GM21737 (cell line): ENCODE measurements at regions not wholly inside any gene's neighbourhood (a gene's known extent, or its start where the extent isn't known, plus 50 kb on each side); places are given as distances from the start of the nearest gene placed in this dataset.
"Not testable (repeated sequence)": the region's sequence is repeated elsewhere in the genome, so short reads cannot be mapped to it uniquely, and the experiment has no call there.

ENCODE experiments used
- ATAC-seq: cut with Tn5 transposase; IDR thresholded peaks from one replicate; pipeline ENCODE4 v1.9.1; 2021; ENCODE audit warnings: mild to moderate bottlenecking, moderate library complexity; ENCODE audit not compliant: unreplicated experiment

DNA sequence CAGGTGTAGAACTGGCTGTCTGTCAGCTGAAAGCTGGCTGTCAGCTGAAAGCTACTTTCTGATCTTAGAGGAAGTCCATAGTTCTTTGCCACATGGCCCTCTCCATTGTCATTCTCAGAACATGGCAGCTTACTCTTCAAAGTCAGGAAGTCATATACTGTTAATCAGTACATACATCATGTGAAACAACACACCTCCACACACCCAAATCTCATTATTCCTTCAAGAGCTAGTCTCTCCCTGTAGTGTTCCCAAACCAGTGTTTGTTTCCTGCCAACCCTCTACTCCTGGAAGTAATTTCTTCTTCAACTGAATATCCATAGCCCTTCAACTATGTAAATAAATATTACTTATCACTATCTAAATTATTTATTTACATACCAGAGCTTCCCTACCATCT lies 58.9 kb downstream of the OR5AK2 start:
- ATAC-seq: no peak

DNA sequence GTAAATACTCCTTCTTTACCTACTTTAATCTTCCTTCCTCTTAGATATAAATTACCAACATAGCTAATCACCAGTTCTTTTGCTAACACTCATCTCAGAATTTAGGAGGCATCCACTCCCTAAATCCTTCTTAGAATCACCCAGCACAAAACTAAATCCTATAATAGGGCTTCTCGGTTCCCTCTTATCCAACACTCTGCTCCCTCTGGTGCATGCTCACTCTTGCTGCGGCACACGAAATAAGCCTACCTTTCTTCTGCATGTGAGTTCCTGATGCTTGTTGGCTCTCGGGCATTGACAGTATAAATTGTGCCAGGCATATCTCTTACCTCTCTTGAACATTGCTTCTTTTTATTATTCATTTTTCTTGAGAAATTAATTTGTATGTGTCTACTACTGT lies 61.0 kb downstream of the OR5AK2 start:
- no peak for ATAC-seq

DNA sequence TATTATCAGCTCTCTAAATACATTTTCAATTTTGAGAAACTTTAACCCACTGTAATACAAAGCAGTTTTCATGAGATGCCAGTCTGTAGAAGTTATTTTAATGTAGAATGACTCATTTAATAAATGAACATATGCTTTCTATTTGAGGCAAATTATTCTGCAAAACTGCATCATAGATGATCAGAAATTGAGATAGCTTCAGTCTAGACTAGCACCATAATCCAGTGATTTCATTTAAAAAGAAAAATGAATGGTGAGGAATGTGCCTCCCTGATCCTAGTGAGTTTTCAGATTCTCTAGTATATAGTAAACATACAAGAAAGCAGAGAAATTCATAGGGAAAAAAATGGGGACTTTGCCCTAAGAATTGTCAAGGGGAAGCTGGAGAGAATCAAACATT lies 66.1 kb downstream of the OR5AK2 start:
- ATAC-seq: no peak

DNA sequence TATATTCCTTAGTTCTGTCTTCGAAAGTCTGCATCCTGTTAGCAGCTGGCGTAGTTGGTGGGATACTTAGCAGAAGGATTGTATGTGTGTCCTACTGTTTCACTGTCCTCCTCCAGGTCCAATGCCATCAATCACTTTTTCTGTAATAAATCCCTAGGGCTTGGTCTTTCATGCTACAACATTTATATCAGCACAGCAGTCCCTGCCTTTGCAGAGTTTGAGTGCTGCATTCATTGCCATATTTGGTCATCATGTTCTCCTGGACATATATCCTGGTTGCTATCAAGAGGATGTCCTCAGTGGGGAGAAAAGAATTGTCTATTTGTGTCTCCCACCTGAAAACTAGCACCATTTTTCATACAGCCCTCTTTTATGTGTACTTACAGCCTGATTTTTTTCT lies 67.0 kb downstream of the OR5AK2 start:
- no peak for ATAC-seq

DNA sequence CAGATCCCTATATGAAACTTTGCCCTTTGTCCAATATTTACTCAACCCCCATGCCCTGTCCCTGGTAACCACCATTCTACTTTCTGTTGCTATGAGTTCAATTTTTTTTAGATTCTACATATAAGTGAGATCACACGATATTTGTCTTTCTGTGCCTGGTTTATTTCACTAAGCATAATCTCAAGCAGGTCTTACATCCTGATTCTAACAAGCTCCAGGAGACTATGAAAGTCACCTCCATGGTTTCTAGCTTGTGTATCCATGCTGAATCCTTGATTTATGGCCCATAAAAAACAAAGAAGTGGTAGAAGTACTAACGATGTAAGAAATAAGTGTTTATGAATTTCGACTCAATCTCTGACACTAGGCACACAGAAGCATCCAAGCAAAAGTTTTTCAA lies 68.0 kb downstream of the OR5AK2 start:
- no peak for ATAC-seq

DNA sequence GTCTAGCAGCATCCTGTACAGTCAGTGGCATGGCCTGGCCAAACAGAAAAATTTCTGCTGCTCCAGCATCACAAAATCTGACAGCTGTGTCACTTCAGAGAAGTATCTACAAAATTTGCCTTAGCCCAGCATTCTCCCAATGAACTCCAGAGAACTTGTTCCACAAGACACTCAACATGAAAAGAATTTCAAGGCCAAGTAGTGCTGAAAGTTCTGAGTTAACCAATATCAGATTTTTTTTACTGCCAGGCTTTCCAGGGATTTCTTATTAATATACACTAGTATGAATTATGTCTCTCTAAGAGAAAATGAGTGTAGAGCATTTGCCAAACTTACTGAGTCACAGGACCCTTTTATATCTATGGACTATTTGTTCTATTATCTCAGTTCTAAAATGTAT lies 68.8 kb downstream of the OR5AK2 start:
- no peak for ATAC-seq

DNA sequence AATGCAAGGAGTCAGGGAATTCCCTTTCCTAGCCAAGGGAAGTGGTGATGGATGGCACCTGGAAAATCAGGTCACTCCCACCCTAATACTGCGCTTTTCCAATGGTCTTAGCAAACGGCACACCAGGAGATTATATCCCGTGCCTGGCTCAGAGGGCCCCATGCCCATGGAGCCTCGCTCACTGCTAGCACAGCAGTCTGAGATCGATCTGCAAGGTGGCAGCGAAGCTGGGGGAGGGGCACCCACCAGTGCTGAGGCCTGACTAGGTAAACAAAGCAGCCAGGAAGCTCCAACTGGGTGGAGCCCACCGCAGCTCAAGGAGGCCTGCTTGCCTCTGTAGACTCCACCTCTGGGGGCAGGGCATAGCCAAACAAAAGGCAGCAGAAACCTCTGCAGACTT lies 74.2 kb downstream of the OR5AK2 start:
- not testable (repeated sequence) for ATAC-seq

DNA sequence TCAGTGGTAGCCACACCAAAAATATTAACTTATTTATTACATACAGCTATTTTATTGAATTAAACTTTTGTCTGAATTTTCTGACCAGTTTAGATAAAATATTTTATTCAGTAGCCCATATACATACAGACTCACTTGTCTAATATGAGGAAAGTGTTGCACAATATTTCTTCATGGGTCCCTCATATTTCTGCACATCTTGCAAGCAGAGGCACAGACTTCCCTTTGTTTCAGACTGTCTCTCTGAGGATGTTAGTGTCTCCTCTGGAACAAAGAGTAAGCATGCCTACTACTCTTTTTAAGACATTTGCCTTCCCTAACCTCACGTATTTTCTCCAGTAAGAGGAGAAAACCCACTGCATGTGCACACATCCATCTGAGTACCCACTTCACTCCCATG lies 81.2 kb downstream of the OR5AK2 start:
- ATAC-seq: no peak

DNA sequence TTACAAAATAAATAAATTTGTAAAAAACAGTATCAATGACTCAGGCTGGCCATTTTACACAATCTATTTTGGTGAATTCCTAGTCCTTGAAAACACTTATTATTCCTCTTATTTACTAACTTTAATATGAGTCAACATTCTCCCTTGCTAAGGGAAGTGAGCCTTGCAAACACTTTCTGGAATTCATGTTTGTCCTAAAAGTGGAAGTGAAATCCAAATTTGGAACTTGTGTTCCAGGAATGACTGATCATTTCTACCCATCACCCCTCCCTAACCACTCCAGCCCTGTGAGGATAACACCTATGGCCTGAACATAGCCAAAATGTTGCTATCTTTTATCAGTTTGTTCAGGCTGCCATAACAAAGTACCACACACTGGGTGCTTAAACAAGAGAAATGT lies 83.1 kb downstream of the OR5AK2 start:
- ATAC-seq: no peak

DNA sequence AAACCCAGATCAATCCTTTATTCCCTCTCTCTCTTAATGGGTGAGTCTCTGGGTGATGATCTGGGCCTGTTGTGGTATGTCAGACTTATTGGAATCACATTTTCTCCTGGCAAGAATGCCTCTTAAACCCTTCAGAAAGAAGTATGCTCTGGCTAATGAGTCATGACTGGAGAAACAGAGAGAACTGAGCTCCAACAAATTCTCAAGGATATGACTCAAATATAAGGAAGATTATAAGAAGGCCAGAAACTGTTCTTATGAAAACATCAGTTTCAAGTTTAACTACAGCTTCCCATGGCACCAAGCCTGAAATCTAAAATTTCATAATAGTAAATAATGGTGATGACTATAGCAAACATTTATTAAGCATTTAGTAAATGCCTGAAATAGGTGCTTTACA lies 83.9 kb downstream of the OR5AK2 start:
- ATAC-seq: no peak

DNA sequence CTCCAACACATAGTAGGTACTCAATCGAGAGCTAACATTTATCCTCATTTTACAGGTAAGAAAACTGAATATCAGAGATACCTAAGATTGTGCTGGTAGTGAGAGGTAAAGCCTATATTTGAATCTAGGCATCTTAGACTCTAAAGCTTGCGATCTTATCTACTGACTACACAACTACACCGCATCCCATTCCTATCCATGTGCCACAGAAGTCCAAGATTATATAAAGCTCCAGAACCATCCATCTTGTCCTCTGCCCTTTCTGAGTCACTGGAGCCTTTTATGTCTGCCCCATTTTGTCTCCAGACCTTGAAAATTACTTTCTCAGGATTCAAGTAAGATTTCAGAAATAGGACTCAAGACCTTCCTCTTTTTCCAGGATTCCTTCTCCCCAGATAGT lies 84.4 kb downstream of the OR5AK2 start:
- ATAC-seq: no peak

DNA sequence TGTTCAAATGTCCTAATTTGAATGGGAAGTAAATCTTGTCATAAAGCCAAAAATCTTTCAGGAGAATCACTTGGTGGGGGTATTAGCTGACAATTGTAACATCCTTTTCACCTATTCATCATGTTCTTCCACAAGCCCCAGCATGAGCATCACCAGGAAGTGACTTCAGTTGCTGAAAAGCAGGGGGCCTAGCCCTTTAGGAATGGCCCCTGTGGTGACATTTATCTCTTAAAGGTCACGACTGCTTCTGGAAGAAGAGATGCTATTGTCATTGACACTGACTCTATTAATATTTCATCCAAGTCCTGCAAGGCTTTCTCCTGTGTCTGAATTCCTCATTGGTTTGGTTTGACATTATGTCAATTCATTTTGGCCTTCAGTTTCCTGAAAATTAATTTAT lies 92.6 kb downstream of the OR5AK2 start:
- no peak for ATAC-seq

DNA sequence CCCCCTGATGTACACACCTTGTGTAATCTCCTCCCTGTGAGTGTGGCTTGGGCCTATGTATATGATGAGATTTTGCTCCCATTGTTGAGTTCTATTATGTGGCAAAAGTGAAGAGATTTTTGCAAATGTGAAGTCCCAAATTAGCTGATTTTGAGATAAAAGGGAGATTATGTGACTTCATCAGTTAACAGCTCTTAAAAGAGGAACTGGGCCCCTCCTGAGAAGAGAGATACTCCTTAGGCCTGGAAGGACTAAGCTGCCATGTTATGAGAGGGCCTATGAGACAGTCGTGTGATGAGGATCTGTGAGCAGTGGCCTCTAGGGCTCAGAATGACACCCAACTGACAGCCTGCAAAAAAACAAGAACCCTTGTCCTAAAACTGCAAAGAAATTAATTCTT lies 93.4 kb downstream of the OR5AK2 start:
- no peak for ATAC-seq

DNA sequence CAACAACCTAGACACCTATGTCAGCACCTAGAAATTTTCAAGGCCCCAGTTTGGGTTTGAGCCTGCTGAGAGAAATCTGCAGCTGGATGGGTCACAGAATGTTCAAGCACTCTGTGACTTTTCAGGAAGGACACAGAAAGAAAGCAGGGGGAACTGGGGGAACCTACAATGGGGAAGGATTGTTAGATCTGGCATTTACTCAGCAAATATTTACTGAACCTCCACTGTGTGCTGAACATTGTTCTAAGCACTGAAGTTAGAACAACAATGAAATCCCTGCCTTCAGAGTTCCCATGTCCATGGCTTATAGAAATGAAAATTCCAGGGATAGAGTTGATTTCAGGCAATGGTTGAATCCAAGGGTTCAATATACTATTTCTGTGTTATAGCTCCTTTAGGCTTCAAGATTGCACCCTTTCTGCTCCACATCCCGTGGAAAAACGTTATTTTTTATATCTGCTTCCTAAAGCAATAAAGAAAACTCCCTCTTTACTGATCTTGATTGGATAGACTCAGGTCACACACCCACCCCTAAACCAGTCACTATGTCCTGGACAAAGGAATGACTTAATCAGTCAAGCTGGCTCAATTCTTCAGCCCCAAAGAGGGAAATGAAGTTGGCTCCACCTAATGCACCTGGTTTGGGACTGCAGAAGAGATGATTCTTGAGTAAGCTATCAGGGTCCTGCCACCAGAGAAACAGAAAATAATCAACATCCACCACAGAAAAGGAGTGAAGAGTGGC lies 95.1 kb downstream of the OR5AK2 start:
- no peak for ATAC-seq

DNA sequence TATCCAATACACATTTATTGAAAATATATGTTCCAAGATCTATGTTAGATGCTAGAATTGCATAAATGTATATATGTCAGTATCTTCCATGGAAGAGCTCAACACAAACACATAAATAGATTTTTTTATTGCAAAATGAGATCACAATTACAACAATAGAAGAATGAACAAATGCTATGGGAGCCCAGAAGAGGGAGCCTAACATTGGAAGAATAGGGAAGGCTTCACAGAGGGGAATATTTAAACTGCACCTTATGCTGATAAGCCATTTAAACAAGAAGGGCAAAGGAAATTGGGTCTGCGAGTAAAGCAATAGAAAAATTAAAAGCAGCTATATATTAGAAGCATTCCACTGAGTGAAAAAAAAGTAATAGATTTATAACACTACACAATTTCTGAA lies 96.1 kb upstream of the LRRC55 start:
- ATAC-seq: no peak

DNA sequence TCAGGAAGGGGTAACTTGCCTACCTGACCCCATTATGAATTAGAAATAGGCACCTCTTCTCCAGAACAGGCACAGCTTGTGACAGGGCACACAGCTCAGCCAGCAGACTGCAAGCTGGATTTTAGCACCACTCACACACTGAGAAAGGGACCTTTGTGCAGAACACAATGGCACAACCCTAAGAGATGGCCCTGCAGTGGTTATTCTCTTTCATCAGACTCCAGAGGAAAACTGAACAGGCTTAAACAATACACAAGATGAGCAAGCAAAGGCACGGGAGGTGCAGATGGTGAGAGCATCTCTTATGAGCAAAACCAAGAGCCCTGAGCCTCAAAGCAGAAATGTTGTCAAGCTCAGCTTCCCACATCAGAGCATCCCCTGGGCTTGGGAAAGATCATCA lies 93.8 kb upstream of the LRRC55 start:
- ATAC-seq: no peak

DNA sequence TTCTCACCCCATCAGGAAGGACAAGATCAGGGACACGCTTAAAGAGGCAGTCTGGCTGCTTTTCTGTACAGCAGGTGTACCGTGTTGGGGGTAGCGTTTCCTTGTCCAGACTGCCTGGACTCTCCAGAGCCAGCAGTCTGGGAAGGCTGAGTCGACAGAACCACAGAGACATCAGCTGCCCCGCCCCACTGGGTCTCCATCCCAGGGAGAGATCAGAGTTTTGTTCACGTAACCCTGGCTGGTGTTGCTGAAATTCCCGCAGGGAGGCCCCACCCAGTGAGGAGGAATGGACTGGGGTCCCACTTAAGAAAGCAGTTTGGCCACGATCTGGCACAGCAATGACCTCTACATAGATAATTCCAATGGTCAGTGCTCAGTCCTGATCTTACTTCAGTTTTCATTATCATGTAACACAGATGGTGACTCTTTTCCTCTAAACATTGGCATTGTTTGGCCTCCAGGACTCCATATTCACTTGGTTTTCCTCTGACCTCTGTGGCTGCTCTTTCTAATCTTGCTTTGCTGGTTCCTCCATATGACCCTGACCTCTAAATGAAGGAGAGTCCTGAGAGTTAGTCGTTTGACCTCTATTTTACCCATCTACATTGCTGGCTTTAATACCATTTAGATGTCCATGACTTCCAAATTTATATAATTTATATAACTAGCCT lies 89.6 kb upstream of the LRRC55 start:
- no peak for ATAC-seq

DNA sequence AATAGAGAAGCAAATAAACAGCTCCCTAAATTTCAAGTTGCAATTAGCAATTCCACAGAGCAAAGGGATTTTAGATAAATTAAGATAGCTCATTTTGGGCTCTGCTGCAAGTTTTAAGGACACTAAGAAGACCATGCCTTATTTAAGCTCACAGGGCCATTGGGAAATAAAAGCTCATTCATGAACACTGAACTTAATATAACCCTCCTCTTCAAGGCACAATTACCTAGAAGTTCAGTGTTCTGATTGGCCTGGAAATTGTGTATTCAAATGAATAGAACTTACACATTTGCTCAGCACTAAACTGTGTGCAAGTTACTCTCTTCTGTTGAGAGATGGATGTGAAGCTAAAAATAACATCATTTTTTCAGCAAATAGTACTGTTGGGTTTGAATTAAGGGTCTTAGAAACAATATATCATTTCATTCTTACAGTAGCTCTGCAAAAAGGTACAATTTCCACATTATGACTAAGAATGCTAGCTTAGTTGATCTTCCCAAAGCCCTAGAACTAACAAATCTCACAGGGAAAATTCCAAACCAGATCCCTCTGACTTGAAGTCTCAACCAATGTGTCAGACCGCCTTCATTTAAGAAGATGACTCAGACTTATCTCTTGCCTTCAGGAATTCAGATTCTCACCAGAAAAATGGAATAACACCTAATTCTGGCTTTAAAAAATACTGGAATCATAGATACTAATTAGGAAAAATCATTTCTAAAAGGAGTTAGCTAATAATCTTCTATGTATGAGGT lies 87.4 kb upstream of the LRRC55 start:
- no peak for ATAC-seq

DNA sequence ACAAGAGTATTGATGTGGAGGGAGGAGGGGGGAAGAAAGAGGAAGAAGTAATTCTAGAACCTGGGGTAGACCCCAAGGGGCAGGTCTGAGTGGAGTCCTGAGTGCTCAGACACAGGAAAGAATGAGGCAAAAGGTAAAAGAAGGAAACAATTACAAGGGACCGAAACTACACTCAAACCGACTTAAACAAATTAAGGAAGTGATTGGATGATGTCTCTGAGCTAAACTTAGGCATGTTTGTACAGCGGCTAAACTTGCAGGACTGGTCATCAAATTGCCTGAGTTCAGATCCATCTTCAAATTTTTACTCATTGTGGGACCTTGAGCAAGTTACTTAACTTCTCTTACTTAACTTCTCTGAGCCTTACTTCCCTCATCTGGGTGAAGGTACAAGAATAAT lies 86.3 kb upstream of the LRRC55 start:
- ATAC-seq: no peak

DNA sequence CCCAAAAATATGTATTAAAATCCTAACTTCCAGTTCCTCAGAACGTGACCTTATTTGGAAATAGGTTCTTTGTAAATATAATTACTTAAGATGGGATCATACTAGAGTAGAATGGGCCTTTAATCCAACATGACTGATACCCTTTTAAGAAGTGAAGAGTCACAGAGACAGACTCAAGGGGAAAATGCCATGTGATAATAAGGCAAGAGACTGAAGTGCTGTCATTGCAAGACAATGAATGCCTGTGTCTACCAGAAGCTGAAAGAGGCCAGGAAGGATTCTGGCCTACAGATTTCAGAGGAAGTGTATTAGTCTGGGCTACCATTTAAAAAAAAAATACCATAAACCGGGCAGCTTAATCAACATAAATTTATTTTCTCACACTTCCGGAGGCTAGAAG lies 85.9 kb upstream of the LRRC55 start:
- ATAC-seq: no peak

DNA sequence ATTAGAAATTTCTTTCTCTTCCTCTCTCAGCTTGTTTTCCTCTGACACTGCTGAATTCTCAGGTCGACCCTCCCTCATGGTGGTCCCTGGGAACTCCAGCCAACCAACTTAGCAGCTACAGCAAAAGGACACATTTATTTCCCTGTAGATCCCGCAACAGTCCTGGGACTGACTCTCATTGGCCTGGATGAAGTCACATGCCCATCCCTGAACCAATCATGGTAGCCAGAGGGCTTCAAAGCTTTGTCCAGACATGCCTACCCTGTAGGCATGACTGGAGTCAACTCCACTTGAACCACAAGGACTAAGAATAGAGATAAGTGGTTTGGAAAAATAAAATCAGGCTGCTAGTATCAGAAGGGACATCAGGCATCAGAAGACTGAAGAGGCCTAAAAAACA lies 84.6 kb upstream of the LRRC55 start:
- no peak for ATAC-seq

DNA sequence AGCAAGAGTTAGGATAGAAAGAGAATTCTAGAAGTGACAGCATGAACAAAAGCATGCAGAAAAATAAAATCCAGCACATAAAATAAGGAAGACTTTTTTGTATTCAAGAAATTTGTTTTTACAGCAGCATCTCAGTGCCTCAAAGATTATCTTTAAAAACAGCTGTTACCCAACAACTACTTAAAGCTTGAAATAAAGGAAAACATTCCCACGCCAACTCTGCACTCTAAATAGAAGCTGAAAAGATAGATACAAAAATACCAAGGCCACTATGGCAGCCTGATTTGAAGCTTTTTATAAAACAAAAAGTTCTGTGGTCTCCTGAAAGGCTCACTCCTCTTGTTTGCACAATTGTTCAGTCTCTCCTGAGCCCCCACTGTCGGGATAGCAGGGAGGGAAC lies 83.6 kb upstream of the LRRC55 start:
- ATAC-seq: no peak
